Lung (tissue), 11 donors: ENCODE measurements at regions not wholly inside any gene's neighbourhood (a gene's known extent, or its start where the extent isn't known, plus 50 kb on each side); places are given as distances from the start of the nearest gene placed in this dataset.

ENCODE experiments used
- ATAC-seq: fragments of 200-7000 bp; cut with Tn5 transposase; one replicate; pipeline ENCODE4 v1.9.1; 2020; ENCODE audit warnings: moderate number of reproducible peaks; ENCODE audit not compliant: insufficient read depth, low FRiP score
- DNase-seq, 3 donors: peaks; one replicate each; pipeline ENCODE4 v3.0.0-alpha.2; 2013 to 2017
- H3K27ac ChIP-seq, 2 donors: one replicate each; pipeline ENCODE4 v1.5.1; 2013; ENCODE audit warnings: mild to moderate bottlenecking in 2 of 2, moderate library complexity in 2 of 2, control low read depth in 1 of 2, inconsistent platforms in 1 of 2, low read depth in 1 of 2, low read length in 1 of 2
- H3K27me3 ChIP-seq, 3 donors: one replicate each; pipeline ENCODE4 v1.5.1; 2013; ENCODE audit warnings: low read length in 2 of 3; ENCODE audit not compliant: control insufficient read depth in 3 of 3, insufficient read depth in 3 of 3
- H3K36me3 ChIP-seq, 4 donors: one replicate each; pipeline ENCODE4 v1.5.1; 2013; ENCODE audit warnings: low read length in 4 of 4, mild to moderate bottlenecking in 1 of 4, moderate library complexity in 1 of 4; ENCODE audit not compliant: control insufficient read depth in 4 of 4, insufficient read depth in 4 of 4
- H3K4me1 ChIP-seq, 5 donors: one replicate each; pipeline ENCODE4 v1.5.1; 2013; ENCODE audit warnings: low read length in 5 of 5, mild to moderate bottlenecking in 2 of 5, moderate library complexity in 1 of 5; ENCODE audit not compliant: control insufficient read depth in 5 of 5, insufficient read depth in 5 of 5
- H3K4me3 ChIP-seq: one replicate; pipeline ENCODE4 v1.5.1; 2013; ENCODE audit warnings: mild to moderate bottlenecking, control low read depth, moderate library complexity
- H3K9ac ChIP-seq, 2 donors: one replicate each; pipeline ENCODE4 v1.5.1; 2013; ENCODE audit warnings: low read length in 2 of 2, control low read depth in 1 of 2; ENCODE audit not compliant: insufficient read depth in 1 of 2
- H3K9me3 ChIP-seq, 4 donors: one replicate each; pipeline ENCODE4 v1.5.1; 2013; ENCODE audit warnings: low read length in 3 of 4, mild to moderate bottlenecking in 1 of 4, moderate library complexity in 1 of 4; ENCODE audit not compliant: control insufficient read depth in 4 of 4, insufficient read depth in 3 of 4
- WGBS, 2 donors: extraction: QIAGEN DNeasy Blood & Tissue Kit; methylation state at CpG; one replicate each; pipeline ENCODE4 v1.1.7; 2013; 5-methylcytosine and 5-hydroxymethylcytosine counted together
- TF ChIP-seq, protein P1 (sequence below): IDR thresholded peaks from 2 replicates; pipeline ENCODE4 v1.5.1; 2012; ENCODE audit warnings: mild to moderate bottlenecking; ENCODE audit errors: control extremely low read depth, extremely low read depth
- donor health status: control.
- donor health status: control.
- donor health status: Bipolar disorder and iron deficiency.
- donor health status: healthy.
- donor health status: DM: yes; HTN: yes; CAD: no.

DNA sequence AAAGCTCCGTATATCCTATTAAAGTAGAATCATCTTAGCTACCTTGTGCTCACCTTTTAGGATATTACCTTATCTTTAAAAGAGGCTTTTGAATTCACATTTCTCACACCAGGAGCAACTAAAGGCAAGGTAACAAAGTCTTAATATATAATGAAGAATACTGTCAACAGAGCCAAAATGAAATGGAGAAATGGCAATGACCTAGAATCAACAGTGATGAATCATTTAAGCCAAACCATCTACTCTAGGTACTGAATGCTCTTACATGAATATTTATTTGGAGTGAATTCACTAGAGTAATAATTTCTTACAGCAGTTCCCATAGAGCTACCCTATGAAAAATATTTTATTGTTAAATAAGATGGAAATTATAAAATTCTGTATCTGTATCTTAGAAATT is 421.0 kb downstream of the RND3 start:
- ATAC-seq (no peak), DNase-seq (no peak)
- WGBS, 2 donors = 84 to 94% methylated on average over 1 of the region's 1 CpG
- no peaks in the 10 kb centered on the region for H3K36me3 ChIP-seq
- H3K4me1 ChIP-seq = peaks cover 0 to 6% (median 0%) of the 10 kb centered on the region in 5 donors
- H3K27me3 ChIP-seq = no peaks in the 10 kb centered on the region
- H3K27ac ChIP-seq = no peak overlapping the region
- TF ChIP-seq, protein P1, sequence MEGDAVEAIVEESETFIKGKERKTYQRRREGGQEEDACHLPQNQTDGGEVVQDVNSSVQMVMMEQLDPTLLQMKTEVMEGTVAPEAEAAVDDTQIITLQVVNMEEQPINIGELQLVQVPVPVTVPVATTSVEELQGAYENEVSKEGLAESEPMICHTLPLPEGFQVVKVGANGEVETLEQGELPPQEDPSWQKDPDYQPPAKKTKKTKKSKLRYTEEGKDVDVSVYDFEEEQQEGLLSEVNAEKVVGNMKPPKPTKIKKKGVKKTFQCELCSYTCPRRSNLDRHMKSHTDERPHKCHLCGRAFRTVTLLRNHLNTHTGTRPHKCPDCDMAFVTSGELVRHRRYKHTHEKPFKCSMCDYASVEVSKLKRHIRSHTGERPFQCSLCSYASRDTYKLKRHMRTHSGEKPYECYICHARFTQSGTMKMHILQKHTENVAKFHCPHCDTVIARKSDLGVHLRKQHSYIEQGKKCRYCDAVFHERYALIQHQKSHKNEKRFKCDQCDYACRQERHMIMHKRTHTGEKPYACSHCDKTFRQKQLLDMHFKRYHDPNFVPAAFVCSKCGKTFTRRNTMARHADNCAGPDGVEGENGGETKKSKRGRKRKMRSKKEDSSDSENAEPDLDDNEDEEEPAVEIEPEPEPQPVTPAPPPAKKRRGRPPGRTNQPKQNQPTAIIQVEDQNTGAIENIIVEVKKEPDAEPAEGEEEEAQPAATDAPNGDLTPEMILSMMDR = no peak
- no peaks in the 10 kb centered on the region for H3K9me3 ChIP-seq
- no peak overlapping the region for H3K9ac ChIP-seq
- H3K4me3 ChIP-seq = no peak overlapping the region

DNA sequence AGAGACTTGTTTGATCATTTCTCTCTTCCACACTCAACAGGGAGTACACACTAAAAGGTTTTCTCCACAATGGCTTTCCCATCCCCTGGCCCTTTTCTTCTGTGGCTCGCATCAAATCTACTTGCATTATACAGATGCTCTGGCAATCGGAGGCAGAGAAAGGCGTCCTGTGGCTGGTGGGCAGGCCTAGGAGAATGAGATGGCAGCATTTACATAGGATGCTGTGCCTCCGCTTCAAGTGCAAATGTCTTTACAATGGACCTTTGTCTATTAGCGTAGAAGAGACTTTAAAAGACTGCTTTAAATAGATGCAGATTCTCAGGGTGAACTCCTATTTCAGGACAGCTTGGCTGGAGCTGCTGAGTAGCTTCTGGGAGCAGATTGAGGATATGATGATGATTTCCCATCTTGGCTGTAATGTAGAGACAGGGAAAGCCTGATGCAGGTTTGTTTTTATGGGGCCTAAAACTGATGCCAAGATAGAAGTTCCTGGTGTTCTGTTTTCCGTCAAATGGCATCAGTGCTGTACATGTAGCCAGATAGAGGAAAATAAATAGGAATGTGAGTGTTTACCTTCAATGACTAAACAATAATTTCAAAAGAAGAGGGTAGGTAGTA is 423.4 kb downstream of the RND3 start:
- Histone ChIP-seq H3K27me3 (no peaks in the 10 kb centered on the region), H3K27ac (no peak overlapping the region), H3K9ac (no peak overlapping the region), H3K4me1 (peaks cover 0 to 6% (median 0%) of the 10 kb centered on the region in 5 donors), H3K4me3 (no peak overlapping the region), H3K9me3 (no peaks in the 10 kb centered on the region), H3K36me3 (no peaks in the 10 kb centered on the region)
- DNase-seq (no peak), ATAC-seq (no peak)
- WGBS, 2 donors = 91 to 95% methylated on average over 6 of the region's 6 CpGs
- TF ChIP-seq, protein P1 = no peak

DNA sequence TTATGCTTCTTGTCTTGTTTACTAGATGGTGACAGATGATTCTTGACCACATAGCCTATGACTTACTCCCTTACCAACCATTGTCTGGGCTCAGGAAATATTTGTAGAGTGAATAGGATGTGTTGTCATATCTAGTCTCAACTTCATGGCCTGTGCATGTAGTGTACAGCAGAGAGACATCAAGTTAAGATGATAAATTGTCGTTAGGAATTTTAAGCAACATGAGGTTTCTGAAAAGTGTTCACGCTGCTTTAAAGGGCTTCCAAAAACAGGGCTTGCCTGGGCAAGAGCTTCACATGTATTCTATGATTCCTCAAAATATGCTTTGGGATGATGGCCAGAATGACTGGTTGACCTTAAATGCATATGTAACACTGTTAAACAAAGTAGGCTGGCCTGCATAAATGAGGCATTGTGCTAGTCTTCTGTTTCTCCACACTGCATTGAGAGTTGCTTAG is 424.0 kb downstream of the RND3 start:
- ATAC-seq (no peak), DNase-seq (peak in 1 of 3 donors; percentile 40)
- Histone ChIP-seq H3K4me3 (no peak overlapping the region), H3K27ac (no peak overlapping the region), H3K9me3 (no peaks in the 10 kb centered on the region), H3K4me1 (peaks cover 0 to 6% (median 0%) of the 10 kb centered on the region in 5 donors), H3K27me3 (no peaks in the 10 kb centered on the region), H3K9ac (no peak overlapping the region), H3K36me3 (no peaks in the 10 kb centered on the region)
- TF ChIP-seq, protein P1 = no peak
- 80 to 81% methylated on average over 2 of the region's 2 CpGs for WGBS, 2 donors

- WGBS, 2 donors = 66 to 69% methylated on average over 3 of the region's 3 CpGs
- H3K9ac ChIP-seq = no peak overlapping the region
These were observed 425.1 kb downstream of the RND3 start for GRCh38 chr2:150062416-150062815.

More at GRCh38 chr2:150062416-150062815, 425.1 kb downstream of the RND3 start:
- TF ChIP-seq, protein P1 = no peak
- Histone ChIP-seq H3K27me3 (no peaks in the 10 kb centered on the region), H3K4me3 (no peak overlapping the region), H3K27ac (no peak overlapping the region), H3K4me1 (peaks cover 0 to 6% (median 0%) of the 10 kb centered on the region in 5 donors), H3K9me3 (no peaks in the 10 kb centered on the region), H3K36me3 (no peaks in the 10 kb centered on the region)
- DNase-seq = peak in 1 of 3 donors; percentile 30
- ATAC-seq = no peak
